Fibroblast of gingiva (primary cell): ENCODE measurements at regions not wholly inside any gene's neighbourhood (a gene's known extent, or its start where the extent isn't known, plus 50 kb on each side); places are given as distances from the start of the nearest gene placed in this dataset.

Experiments used
- DNase-seq: peaks from one replicate; pipeline ENCODE4 v3.0.0-alpha.2; 2011; ENCODE audit warnings: low read depth

DNA sequence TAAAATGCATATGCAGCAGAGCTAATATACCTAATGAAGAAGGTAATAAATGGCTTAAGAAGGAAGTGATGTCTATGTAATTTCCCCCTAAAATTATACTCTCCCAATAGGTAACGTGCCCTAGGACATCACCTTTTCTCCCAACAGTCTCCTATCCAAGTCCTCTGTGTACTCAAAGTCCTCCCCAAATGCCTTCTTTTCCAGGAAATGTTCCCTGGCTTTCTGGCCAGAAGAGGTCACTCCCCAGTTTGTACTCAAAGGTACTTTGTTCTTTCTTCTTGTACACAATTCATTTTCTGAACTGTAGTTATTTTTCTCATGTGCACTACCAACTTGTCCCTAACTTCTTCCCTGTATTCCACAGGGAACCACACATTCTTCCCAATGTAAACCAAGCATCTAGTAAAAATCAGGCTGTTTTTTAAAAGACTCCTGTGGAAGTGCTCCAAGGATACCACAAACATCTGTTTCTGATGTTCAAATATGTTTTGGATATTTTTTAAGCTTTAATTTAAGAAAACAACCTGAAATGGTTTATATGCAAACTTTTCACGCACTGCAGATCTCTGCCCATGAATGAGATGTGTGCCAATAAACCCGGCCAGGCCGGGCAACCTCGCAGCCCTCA lies 262.3 kb upstream of the KLF14 start:
- DNase-seq: peak; percentile 72

DNA sequence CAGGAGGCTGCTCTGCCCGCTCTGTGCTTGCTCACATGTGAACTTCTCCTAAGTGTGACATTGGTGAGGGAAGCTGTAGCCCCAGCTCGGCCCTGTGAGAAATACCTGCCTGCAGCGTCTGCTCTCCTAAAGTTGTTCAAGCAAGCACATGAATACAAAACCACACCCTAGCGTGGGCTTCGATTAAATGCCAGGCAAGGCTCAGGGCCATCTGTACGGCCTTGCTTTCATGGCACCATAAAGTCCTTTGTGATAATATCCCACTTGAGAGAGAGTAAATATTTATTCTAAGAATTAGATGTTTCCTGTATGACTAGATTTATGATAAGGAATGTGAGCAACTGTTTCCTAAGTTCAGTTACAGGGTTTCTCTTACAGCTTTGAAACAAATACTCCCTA lies 262.8 kb upstream of the KLF14 start:
- DNase-seq: no peak

DNA sequence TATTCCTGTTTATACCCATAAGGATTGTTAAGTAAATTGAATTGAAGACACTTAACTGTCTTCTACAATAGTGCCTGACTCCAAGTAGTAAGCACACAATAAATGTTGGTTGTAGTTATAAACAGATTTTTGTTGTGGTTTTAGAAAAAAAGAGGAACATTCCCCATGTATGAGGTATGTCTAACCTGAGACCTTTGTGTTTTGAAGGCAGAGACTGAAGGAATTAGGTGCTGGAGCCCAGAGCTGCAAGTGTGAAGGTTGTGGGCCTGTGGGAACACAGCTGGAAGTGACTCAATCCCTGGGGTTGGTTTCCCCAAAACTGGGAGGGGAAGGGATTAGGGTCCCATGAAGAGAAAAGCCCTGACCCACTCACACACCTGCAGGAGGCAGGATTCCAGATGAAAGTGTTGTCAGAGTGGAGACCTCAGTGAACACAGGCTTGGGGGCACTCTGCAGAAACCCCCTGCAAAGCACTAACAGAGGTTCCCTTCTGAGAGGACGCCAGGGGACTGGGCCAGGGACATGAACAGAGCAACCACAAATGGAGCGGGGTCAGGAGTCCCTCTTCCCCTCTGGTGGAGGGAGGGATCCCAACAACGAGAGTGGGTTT lies 265.1 kb upstream of the KLF14 start:
- no peak for DNase-seq

DNA sequence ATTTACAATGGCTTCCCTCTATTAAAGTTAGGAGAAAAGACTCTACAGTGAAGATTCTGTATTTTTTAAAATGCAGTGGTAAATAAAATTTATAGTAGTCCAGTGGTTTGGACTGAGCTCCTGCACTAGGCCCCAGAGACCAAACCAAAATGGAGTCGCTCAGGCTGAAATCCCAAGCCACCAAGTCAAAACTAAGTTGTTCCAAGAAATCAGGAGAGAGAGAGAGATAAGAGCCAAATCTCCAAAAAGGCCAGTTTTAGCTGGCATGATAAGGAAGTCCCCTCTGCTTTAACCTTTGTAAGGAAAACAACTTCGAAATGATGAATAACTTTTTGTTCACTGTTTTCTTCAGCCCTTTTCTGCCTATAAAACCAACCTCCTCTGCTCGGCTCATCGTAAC lies 265.9 kb upstream of the KLF14 start:
- no peak for DNase-seq

DNA sequence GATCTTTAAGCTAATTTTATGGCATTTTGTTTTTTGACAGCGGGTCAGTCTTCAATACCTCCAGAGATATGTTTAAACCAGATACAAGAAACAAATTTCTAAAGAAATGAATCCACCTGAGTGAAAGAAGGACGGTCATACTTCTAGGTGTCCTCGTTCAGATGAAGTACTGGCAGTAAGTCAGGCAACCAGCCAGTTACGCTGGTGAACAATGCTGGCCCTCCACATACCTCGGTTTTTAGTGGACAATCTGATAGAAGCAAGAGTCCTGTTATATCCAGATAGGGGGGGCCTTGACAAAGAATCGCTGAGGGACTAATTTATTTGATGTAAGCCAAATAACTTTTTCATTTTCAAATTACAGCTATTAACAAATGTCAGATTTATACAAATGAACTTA lies 266.4 kb upstream of the KLF14 start:
- DNase-seq: no peak

DNA sequence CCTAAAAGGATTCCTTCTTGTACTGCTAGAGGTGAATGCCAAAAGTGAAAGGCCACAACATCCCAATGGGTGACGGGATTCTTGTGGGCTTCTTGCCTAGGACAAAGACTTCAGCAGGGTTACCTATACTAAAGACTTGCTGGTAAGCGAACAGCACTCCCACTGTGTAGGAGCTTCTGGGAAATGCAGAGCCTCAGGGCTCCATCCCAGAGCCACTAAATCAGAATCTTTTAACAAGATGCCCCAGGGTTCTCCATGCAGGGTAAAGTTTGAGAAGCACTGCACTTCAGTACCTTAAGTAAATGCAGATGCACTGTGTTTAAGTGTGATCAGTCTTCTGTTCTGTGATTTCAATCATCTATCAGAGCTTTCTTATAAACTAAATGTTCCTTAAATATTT lies 266.9 kb upstream of the KLF14 start:
- DNase-seq: no peak

DNA sequence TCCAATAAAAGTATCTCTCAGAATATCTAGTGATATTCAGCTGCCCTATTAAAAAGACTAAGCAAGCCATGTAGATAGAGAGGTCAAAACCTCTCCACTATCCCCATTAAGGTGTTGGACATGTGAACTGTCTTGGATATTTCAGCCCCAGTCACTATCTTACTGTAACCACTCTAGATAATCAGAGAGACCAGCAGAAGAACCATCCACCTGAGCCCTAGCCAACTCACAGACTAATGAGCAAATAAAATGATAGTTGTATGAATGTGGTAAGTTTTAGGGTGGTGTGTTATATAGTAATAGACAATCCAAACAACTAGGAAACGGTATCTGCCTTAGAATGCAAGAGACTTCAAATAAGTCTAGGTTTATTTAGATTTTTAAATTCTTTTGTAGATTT lies 268.6 kb upstream of the KLF14 start:
- DNase-seq: no peak

DNA sequence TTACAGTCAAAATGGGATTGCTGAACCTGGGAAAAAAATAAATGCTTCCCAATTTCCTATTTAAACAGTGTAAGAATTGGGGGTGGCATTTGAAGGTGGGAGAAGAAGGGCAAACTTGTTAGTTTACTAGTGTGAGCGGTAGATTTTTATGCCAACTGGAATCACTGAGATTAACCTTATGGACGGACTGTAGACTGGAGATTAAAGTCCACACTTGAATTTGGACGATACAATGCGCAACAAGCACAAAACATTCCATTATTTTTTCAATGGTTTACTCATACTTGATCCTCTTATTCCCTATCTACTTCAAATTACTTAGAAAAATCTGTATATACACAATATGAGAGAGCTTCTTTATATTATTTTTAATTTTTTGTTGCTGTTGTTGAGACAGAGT lies 269.6 kb upstream of the KLF14 start:
- no peak for DNase-seq

DNA sequence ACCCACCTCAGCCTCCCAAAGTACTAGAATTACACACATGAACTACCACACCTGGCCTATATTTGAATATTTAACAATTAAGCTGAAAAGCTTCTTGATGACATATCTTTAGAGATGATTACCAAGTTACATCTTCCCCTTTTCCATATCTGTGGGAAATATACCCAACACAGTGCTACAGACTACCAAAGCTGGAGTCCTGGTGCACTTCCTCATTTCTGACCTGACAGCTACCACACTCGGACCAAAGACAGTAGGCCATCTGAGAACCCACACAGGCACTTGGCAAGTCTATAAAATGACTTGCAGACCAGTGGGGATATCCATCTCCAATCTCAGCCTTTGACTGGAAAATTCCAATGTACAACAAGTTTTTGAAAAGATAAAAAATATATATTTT lies 270.4 kb upstream of the KLF14 start:
- DNase-seq: no peak

DNA sequence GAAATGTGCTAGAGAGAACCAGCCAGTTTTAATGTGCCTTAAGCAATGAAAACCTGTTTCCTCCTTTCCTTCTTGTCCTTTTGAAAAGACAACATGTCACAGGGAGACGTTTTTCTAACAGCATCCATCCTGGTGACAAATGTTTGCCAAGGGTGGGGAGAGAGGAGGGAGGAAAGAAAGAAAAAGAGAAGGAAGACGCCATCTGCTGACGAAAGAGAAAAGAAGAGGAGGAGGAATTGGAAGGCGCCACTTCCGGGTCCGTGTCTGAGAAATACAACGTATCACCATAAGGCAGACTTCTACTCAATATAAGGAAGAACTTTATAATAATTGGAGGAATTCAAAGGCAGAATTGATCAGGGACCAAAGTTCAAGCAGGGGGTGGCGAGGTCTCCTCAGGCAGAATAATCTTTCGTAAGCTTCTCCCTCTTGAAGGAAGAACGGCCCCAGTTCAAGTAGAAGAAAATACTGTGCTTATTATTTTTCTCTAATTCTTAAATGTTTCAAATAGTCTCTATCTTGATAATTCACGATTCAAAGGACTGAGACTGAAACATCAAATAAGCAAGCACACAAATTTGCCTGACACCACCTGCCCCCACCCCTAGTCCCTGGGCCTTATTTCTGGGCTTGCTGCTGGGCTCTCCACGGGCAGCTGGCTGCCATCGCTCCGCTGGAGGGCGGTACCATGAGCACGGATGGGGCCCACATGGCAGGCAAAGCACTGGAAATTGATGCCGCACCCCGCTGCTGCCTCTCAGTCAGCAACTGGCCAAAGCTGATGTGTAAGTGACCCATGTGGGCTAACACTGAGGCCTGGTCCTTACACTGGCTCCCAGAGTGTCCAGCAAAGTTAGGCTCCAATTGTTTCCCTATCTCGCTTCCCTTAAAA lies 273.7 kb upstream of the KLF14 start:
- peak; percentile 69 for DNase-seq

DNA sequence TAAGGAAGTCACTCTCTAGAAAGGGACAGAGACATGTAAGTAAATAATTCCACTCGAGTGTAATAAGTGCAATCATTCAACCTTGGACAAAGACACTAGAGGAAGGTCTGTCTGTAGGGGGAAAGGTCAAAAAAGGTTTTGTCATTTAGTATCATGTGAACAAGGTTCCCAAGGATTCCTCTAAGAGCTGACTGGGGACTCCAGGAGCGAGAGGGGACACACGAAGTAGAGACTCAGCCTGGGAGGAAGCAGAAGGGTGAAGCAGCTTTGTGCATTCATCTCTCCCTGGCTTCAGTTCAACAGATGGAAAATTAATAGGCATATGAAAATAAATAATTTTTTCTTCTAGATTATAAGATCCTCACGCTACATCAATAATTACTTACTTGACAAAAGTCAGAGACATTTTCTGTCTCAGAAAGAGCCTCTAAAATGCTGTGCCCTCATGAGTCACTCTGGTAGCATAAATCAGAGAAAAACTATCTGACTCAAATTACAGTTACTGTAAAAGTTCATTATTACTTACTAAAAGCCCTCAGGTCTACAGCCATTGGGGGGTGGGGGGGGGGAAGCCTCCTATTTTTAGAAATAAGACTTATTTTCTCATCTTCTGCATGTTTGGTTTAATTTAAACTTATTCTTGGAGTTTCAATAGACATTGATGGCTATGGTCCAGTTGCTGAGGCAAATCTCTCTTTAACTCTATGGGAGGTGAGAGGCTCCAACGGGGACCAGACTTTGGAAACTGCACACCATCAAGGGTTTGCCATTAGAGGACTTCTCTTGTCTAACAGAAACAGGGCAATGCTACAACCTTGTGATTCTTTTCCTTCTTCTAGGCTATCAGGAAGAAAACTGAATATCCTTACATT lies 275.1 kb upstream of the KLF14 start:
- DNase-seq: peak; percentile 45

DNA sequence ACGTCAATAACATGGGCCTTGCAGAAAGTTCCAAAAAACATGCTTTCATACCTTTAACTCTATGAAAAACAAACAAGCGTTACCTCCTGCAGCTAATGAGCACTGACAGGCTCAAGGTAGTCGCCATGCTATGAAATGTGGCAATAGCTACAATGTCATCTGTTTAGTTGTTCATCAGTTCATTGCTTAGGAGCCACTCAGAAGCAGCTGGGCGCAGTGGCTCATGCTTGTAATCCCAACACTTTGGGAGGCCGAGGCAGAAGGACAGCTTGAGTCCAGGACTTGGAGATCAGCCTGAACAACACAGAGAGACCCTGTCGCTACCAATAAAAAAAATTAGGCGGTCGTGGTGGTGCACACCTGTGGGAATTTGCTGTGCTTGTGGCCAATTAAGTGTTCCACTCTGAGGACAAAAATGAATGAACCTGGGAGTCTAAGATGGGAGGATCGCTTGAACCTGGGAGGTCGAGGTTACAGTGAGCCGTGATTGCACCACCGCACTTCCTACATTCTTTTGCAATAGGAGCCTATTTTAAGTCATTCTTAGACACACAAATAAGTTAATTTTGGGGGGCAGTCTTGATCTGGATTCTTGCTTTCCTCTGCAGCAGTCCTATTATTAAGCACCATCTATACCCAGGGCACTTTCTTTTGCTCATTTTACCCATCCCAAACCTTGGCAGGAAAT lies 276.2 kb upstream of the KLF14 start:
- DNase-seq: no peak

DNA sequence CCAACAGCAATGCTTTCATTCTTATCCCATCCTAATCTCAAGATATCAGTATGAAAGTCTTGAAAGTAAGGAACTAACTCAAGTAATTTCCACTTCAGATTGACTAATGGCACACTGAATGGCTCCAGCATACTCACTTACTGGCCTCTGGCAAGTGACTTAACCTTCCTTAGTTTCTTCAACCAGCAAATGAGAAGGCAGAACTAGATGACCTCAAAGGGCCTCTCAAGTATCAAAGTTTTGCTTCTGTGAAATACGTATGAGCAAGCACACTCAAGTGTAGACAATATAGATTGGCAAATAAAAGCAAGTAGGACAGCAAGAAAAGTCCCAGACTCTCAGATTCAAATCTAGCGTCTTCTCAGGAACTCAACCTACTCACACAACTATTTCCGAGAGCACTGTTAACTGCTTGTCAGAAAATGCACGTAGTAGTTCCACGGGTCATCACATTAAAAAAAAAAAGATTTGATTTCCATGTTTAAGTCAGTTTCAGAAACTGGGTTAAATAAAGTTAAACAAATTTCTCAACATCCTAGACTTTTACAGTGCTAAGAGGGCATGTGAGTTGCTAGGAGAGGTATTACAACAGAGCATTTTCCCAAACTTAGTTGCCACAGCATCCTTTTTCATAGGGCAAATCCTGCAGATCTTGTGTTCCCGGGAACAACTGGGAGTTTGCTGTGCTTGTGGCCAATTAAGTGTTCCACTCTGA lies 276.9 kb upstream of the KLF14 start:
- DNase-seq: peak; percentile 86

DNA sequence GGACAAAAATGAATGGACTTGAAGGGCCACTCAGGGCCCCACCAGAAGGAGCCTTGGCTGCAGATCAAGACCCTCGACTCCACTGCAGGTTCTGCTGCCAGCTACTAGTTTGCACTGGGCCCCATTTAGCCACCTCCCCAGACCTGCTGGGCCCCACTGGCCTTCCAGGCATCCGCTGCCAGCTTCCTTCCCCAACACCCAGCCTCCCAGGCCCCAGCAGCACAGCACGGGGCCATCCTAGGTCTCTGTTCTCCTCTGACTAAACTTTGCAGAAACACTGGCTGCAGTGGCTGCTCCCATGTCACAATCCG lies 277.4 kb upstream of the KLF14 start:
- DNase-seq: no peak

DNA sequence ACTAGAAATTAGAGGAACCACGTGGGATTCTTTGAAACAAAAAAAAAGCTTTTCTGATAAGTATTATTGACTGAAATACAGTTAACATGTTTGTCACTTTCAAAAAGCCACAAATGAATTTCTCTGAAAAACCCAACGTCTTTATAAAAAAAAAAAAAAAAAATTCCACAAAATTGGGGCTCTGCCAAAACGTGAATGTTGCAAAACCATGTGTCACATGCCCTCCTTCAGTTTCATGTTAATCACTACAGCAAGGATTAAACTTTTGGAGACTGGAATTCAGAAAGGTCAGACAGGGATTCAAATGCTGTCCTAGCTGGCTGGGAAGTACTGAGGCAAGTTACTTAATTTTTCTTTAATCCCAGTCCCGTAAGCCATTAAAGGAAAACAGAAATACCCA lies 278.0 kb upstream of the KLF14 start:
- DNase-seq: peak; percentile 88

DNA sequence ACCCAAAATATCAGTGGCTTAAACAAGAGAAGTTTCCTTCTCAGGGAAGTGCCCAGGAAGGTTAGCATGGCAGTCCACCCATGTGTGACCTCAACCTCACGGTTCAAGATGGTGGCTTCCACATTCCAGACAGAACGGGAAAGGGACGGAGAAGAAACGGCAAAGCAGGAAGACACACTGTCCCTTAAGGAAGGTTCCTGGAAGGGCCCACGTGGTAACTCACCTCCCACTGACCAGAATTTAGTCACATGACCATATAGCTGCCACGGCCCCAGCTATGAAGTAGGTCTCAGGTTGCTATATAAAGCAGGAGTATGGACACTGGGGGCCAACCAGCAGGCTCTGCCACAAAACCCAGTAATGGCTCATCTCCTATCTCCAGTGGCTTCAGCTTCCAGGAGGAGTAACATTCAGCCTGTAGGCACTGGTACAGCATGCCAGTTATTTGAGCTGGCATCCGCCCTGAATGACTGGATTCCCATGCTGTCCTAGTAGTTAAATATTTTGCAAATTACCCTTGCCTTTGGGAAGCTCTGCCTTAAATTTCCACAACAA lies 278.5 kb upstream of the KLF14 start:
- DNase-seq: peak; percentile 79

DNA sequence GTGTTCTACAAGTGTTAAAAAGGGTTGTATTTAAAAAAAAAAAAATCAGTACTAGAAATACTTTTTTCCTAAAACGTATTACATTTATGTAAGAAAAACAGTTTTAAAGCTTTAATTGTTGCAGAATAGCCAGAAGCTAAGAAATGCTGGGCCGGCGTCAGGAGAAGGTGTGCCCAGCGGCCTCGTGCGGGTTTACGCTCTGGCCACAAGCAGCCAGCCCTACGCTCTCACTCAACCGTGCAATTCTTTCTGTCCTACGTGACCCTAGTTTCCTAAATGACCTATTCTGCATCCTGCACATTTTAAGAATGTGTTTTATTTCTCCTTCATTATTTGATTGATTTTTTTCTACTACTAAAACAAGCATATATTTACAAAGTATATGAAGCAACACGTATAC lies 279.7 kb upstream of the KLF14 start:
- DNase-seq: no peak

DNA sequence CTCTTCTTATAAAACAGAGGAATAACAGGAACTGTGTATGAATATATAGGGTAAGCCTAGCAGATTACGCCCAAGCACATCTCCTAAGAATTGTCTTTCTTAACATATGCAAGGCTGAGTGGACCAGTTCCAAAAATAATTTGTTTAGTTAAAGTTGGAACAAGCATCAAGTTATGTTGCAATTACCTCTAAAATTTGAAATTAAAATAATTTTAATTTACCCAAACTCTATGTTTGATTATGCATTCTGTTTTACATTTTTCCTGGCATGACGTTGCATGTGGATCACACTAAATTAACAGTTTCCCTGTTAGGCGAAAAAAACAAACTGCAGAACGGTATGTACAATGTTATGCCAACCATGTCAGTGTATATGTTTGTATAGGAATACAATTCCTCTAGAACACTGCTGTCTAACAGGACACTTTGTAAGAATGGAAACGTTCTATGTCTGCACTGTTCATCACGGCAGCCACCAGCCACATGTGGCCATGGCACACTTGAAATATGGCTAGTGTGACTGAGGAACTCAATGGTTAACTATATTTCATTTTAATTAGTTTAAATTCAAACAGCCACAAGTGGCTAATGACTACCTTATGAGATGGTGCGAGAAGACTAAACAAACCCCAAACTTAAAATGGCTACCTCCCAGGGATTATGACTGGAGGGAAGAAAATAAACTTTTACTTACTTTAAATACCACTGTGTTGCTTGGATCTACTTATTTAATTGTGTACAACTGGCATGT lies 281.1 kb upstream of the KLF14 start:
- peak; percentile 60 for DNase-seq

DNA sequence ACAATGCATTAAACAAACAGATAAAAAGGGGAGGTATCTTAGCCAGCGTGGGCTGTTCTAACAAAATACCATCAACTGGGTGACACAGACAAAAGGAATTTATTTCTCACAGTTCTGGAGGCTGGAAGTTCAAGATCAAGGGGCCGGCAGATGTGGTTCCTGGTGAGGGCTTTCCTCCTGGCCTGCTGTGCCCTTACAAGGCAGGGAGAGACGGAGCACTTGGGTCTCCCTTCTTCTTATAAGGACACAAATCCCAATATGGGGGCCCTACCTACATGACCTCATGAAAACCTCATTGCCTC lies 281.6 kb upstream of the KLF14 start:
- DNase-seq: peak; percentile 74

DNA sequence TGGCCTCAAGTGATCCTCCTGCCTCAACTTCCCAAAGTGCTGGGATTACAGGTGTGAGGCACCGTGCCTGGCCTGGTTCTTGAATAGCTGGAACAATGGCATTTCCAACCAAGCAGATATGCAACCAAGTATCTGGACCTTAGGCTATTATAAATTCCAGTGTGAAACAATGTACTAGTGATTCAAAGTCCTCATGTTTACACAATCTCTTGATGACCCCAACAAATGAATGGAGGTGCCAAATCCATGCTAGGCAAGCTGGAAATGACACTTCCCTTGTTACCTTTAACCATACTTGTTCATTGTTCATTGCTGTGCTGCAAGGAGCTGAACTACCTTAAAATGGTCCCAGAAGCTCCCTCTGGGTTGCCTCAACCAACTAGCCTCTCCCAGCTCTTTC lies 282.2 kb upstream of the KLF14 start:
- DNase-seq: no peak
